ENCODE measurements at regions not wholly inside any gene's neighbourhood (a gene's known extent, or its start where the extent isn't known, plus 50 kb on each side); places are given as distances from the start of the nearest gene placed in this dataset.

GRCh38 chr21:28604946-28605537 is 387.6 kb downstream of the LTN1 start:
- H3K27me3 ChIP-seq (ENCODE audit: control insufficient read depth, insufficient read depth, low read length): no peaks in the 10 kb centered on the region
- POLR2A ChIA-PET: no interaction called here
- CTCF ChIA-PET: no interaction called here
- intact Hi-C loops (cut with micrococcal nuclease; ENCODE audit: unreplicated experiment) (no loop called here), in situ Hi-C loops (cut with HindIII; ENCODE audit: low pct_unique_long_range_greater_than_20kb, low sequenced_read_pairs) (no loop called here)
- no peak overlapping the region for H3K4me3 ChIP-seq (ENCODE audit: low read depth in 2 of 2, low read length in 2 of 2)
- H3K27ac ChIP-seq (ENCODE audit: low read length): no peak overlapping the region
- DNase-seq (ENCODE audit: low read depth, low spot score) (no peak), ATAC-seq (no peak)
- BruUV-seq (replicated peaks): no TSS peak
- H3K4me1 ChIP-seq (ENCODE audit: control insufficient read depth, insufficient read depth, low read length): no peaks in the 10 kb centered on the region
- TF ChIP-seq, protein P1, sequence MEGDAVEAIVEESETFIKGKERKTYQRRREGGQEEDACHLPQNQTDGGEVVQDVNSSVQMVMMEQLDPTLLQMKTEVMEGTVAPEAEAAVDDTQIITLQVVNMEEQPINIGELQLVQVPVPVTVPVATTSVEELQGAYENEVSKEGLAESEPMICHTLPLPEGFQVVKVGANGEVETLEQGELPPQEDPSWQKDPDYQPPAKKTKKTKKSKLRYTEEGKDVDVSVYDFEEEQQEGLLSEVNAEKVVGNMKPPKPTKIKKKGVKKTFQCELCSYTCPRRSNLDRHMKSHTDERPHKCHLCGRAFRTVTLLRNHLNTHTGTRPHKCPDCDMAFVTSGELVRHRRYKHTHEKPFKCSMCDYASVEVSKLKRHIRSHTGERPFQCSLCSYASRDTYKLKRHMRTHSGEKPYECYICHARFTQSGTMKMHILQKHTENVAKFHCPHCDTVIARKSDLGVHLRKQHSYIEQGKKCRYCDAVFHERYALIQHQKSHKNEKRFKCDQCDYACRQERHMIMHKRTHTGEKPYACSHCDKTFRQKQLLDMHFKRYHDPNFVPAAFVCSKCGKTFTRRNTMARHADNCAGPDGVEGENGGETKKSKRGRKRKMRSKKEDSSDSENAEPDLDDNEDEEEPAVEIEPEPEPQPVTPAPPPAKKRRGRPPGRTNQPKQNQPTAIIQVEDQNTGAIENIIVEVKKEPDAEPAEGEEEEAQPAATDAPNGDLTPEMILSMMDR (IDR thresholded peaks at IDR 0.05): no peak
- no peak for TF ChIP-seq POLR2AphosphoS5 (IDR thresholded peaks at IDR 0.05; ENCODE audit: low read depth, low read length)
- no peak for TF ChIP-seq SIN3A (IDR thresholded peaks at IDR 0.05; ENCODE audit: borderline replicate concordance, insufficient read depth, low read depth, low read length)
- TF ChIP-seq TCF7L2 (IDR thresholded peaks at IDR 0.05; ENCODE audit: low read depth, low read length): no peak
- TF ChIP-seq, protein P2, sequence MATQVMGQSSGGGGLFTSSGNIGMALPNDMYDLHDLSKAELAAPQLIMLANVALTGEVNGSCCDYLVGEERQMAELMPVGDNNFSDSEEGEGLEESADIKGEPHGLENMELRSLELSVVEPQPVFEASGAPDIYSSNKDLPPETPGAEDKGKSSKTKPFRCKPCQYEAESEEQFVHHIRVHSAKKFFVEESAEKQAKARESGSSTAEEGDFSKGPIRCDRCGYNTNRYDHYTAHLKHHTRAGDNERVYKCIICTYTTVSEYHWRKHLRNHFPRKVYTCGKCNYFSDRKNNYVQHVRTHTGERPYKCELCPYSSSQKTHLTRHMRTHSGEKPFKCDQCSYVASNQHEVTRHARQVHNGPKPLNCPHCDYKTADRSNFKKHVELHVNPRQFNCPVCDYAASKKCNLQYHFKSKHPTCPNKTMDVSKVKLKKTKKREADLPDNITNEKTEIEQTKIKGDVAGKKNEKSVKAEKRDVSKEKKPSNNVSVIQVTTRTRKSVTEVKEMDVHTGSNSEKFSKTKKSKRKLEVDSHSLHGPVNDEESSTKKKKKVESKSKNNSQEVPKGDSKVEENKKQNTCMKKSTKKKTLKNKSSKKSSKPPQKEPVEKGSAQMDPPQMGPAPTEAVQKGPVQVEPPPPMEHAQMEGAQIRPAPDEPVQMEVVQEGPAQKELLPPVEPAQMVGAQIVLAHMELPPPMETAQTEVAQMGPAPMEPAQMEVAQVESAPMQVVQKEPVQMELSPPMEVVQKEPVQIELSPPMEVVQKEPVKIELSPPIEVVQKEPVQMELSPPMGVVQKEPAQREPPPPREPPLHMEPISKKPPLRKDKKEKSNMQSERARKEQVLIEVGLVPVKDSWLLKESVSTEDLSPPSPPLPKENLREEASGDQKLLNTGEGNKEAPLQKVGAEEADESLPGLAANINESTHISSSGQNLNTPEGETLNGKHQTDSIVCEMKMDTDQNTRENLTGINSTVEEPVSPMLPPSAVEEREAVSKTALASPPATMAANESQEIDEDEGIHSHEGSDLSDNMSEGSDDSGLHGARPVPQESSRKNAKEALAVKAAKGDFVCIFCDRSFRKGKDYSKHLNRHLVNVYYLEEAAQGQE (IDR thresholded peaks at IDR 0.05; ENCODE audit: insufficient read depth in 1 of 2, low read depth in 2 of 2, low read length in 1 of 2): no peak
- H3K9me3 ChIP-seq (ENCODE audit: control insufficient read depth, insufficient read depth, low read depth, low read length): no peaks in the 10 kb centered on the region
- no peaks in the 10 kb centered on the region for H3K36me3 ChIP-seq (ENCODE audit: control insufficient read depth, insufficient read depth, low read length)

DNA sequence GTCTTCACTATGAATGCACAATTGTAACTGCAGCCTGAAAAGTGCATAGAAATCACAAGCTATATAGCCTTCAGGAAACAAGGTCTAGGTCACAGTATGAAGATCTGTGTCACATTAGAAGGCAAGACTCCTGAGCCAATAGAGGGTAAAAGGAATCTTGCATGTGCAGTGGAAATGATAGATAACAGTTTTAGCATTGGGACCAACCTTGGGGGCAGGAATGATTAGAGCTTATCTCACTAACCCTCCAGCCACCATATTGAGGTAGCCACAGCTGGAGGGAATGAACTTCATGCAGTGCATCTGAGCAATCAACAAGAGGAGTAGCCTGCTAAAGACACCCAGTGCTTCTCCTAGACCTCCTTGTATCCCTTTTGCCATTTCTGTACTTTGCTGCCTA is 390.1 kb downstream of the LTN1 start:
- no peak overlapping the region for H3K4me3 ChIP-seq (ENCODE audit: low read depth in 2 of 2, low read length in 2 of 2)
- POLR2A ChIA-PET: no interaction called here
- in situ Hi-C loops (cut with HindIII; ENCODE audit: low pct_unique_long_range_greater_than_20kb, low sequenced_read_pairs): no loop called here
- no peaks in the 10 kb centered on the region for H3K9me3 ChIP-seq (ENCODE audit: control insufficient read depth, insufficient read depth, low read depth, low read length)
- ATAC-seq (no peak), DNase-seq (ENCODE audit: low read depth, low spot score) (no peak)
- CTCF ChIA-PET: no interaction called here
- no peaks in the 10 kb centered on the region for H3K4me1 ChIP-seq (ENCODE audit: control insufficient read depth, insufficient read depth, low read length)
- no peaks in the 10 kb centered on the region for H3K36me3 ChIP-seq (ENCODE audit: control insufficient read depth, insufficient read depth, low read length)
- H3K27ac ChIP-seq (ENCODE audit: low read length): no peak overlapping the region
- H3K27me3 ChIP-seq (ENCODE audit: control insufficient read depth, insufficient read depth, low read length): no peaks in the 10 kb centered on the region
- intact Hi-C loops (cut with micrococcal nuclease; ENCODE audit: unreplicated experiment): no loop called here
- TF ChIP-seq SIN3A (IDR thresholded peaks at IDR 0.05; ENCODE audit: borderline replicate concordance, insufficient read depth, low read depth, low read length): no peak
- TF ChIP-seq POLR2AphosphoS5 (IDR thresholded peaks at IDR 0.05; ENCODE audit: low read depth, low read length): no peak
- TF ChIP-seq TCF7L2 (IDR thresholded peaks at IDR 0.05; ENCODE audit: low read depth, low read length): no peak
- TF ChIP-seq, protein P1 (IDR thresholded peaks at IDR 0.05): no peak
- TF ChIP-seq, protein P2 (IDR thresholded peaks at IDR 0.05; ENCODE audit: insufficient read depth in 1 of 2, low read depth in 2 of 2, low read length in 1 of 2): no peak
- no TSS peak for BruUV-seq (replicated peaks)
